ENCODE measurements at regions not wholly inside any gene's neighbourhood (a gene's known extent, or its start where the extent isn't known, plus 50 kb on each side); places are given as distances from the start of the nearest gene placed in this dataset.

GRCh38 chr9:108213511-108213910 is 642.3 kb downstream of the ACTL7B start:
- H3K4me1 Mint-ChIP-seq (ENCODE audit: low read depth) = no peaks in the 10 kb centered on the region
- no peak for DNase-seq (ENCODE audit: low spot score)
- no peak overlapping the region for H3K27ac Mint-ChIP-seq
- H3K27me3 Mint-ChIP-seq (ENCODE audit: low read depth) = no peaks in the 10 kb centered on the region
- no peak overlapping the region for H3K4me3 Mint-ChIP-seq (ENCODE audit: low read depth)
- peaks cover 4% of the 10 kb centered on the region for H3K9me3 Mint-ChIP-seq
- intact Hi-C loops (cut with micrococcal nuclease) = no loop called here
- H3K36me3 Mint-ChIP-seq (ENCODE audit: low read depth) = no peaks in the 10 kb centered on the region

GRCh38 chr9:108212184-108212583 is 643.6 kb downstream of the ACTL7B start:
- intact Hi-C loops (cut with micrococcal nuclease) = no loop called here
- H3K27me3 Mint-ChIP-seq (ENCODE audit: low read depth) = no peaks in the 10 kb centered on the region
- H3K4me1 Mint-ChIP-seq (ENCODE audit: low read depth) = no peaks in the 10 kb centered on the region
- no peak overlapping the region for H3K4me3 Mint-ChIP-seq (ENCODE audit: low read depth)
- H3K36me3 Mint-ChIP-seq (ENCODE audit: low read depth) = no peaks in the 10 kb centered on the region
- DNase-seq (ENCODE audit: low spot score) = no peak
- peaks cover 4% of the 10 kb centered on the region for H3K9me3 Mint-ChIP-seq
- no peak overlapping the region for H3K27ac Mint-ChIP-seq

GRCh38 chr9:108211411-108211955 is 644.3 kb downstream of the ACTL7B start:
- intact Hi-C loops (cut with micrococcal nuclease) = no loop called here
- Mint-ChIP-seq H3K4me1 (ENCODE audit: low read depth) (no peaks in the 10 kb centered on the region), H3K27ac (no peak overlapping the region), H3K36me3 (ENCODE audit: low read depth) (no peaks in the 10 kb centered on the region), H3K4me3 (ENCODE audit: low read depth) (no peak overlapping the region), H3K27me3 (ENCODE audit: low read depth) (no peaks in the 10 kb centered on the region), H3K9me3 (peaks cover 3% of the 10 kb centered on the region)
- DNase-seq (ENCODE audit: low spot score) = no peak

GRCh38 chr9:108209132-108209685 is 646.6 kb downstream of the ACTL7B start:
- no peaks in the 10 kb centered on the region for H3K27me3 Mint-ChIP-seq (ENCODE audit: low read depth)
- intact Hi-C loops (cut with micrococcal nuclease) = no loop called here
- H3K9me3 Mint-ChIP-seq = no peaks in the 10 kb centered on the region
- no peak overlapping the region for H3K4me3 Mint-ChIP-seq (ENCODE audit: low read depth)
- DNase-seq (ENCODE audit: low spot score) = no peak
- no peaks in the 10 kb centered on the region for H3K36me3 Mint-ChIP-seq (ENCODE audit: low read depth)
- no peak overlapping the region for H3K27ac Mint-ChIP-seq
- no peaks in the 10 kb centered on the region for H3K4me1 Mint-ChIP-seq (ENCODE audit: low read depth)

GRCh38 chr9:108207561-108208165 is 648.1 kb downstream of the ACTL7B start:
- Mint-ChIP-seq H3K36me3 (ENCODE audit: low read depth) (no peaks in the 10 kb centered on the region), H3K27me3 (ENCODE audit: low read depth) (no peaks in the 10 kb centered on the region), H3K4me3 (ENCODE audit: low read depth) (no peak overlapping the region), H3K27ac (no peak overlapping the region), H3K9me3 (peaks cover 2% of the 10 kb centered on the region), H3K4me1 (ENCODE audit: low read depth) (no peaks in the 10 kb centered on the region)
- intact Hi-C loops (cut with micrococcal nuclease) = no loop called here
- no peak for DNase-seq (ENCODE audit: low spot score)

GRCh38 chr9:108205276-108205675 is 650.5 kb downstream of the ACTL7B start:
- Mint-ChIP-seq H3K9me3 (peaks cover 11% of the 10 kb centered on the region), H3K4me1 (ENCODE audit: low read depth) (no peaks in the 10 kb centered on the region), H3K4me3 (ENCODE audit: low read depth) (no peak overlapping the region), H3K27me3 (ENCODE audit: low read depth) (no peaks in the 10 kb centered on the region), H3K36me3 (ENCODE audit: low read depth) (no peaks in the 10 kb centered on the region), H3K27ac (no peak overlapping the region)
- no peak for DNase-seq (ENCODE audit: low spot score)
- intact Hi-C loops (cut with micrococcal nuclease) = no loop called here

GRCh38 chr9:108197899-108198298 is 657.9 kb downstream of the ACTL7B start:
- no peak overlapping the region for H3K4me3 Mint-ChIP-seq (ENCODE audit: low read depth)
- no peaks in the 10 kb centered on the region for H3K4me1 Mint-ChIP-seq (ENCODE audit: low read depth)
- no peak overlapping the region for H3K27ac Mint-ChIP-seq
- peaks cover 19% of the 10 kb centered on the region for H3K9me3 Mint-ChIP-seq
- H3K36me3 Mint-ChIP-seq (ENCODE audit: low read depth) = no peaks in the 10 kb centered on the region
- DNase-seq (ENCODE audit: low spot score) = no peak
- intact Hi-C loops (cut with micrococcal nuclease) = no loop called here
- H3K27me3 Mint-ChIP-seq (ENCODE audit: low read depth) = no peaks in the 10 kb centered on the region

GRCh38 chr9:108197008-108197365 is 658.8 kb downstream of the ACTL7B start:
- no peaks in the 10 kb centered on the region for H3K4me1 Mint-ChIP-seq (ENCODE audit: low read depth)

GRCh38 chr9:108196332-108197007 is 659.3 kb downstream of the ACTL7B start:
- no peak for DNase-seq (ENCODE audit: low spot score)
- intact Hi-C loops (cut with micrococcal nuclease) = no loop called here
- Mint-ChIP-seq H3K9me3 (peaks cover 15% of the 10 kb centered on the region), H3K36me3 (ENCODE audit: low read depth) (no peaks in the 10 kb centered on the region), H3K27ac (no peak overlapping the region), H3K4me3 (ENCODE audit: low read depth) (no peak overlapping the region), H3K4me1 (ENCODE audit: low read depth) (no peaks in the 10 kb centered on the region), H3K27me3 (ENCODE audit: low read depth) (no peaks in the 10 kb centered on the region)

More at GRCh38 chr9:108197008-108197365, 658.8 kb downstream of the ACTL7B start:
- Mint-ChIP-seq H3K27me3 (ENCODE audit: low read depth) (no peaks in the 10 kb centered on the region), H3K36me3 (ENCODE audit: low read depth) (no peaks in the 10 kb centered on the region), H3K9me3 (peaks cover 15% of the 10 kb centered on the region), H3K4me3 (ENCODE audit: low read depth) (no peak overlapping the region), H3K27ac (no peak overlapping the region)
- DNase-seq (ENCODE audit: low spot score) = no peak
- intact Hi-C loops (cut with micrococcal nuclease) = no loop called here

GRCh38 chr9:108194154-108194553 is 661.6 kb downstream of the ACTL7B start:
- H3K9me3 Mint-ChIP-seq = no peaks in the 10 kb centered on the region
- H3K4me3 Mint-ChIP-seq (ENCODE audit: low read depth) = no peak overlapping the region
- H3K4me1 Mint-ChIP-seq (ENCODE audit: low read depth) = no peaks in the 10 kb centered on the region
- intact Hi-C loops (cut with micrococcal nuclease) = no loop called here
- H3K27me3 Mint-ChIP-seq (ENCODE audit: low read depth) = no peaks in the 10 kb centered on the region
- H3K27ac Mint-ChIP-seq = no peak overlapping the region
- no peak for DNase-seq (ENCODE audit: low spot score)
- no peaks in the 10 kb centered on the region for H3K36me3 Mint-ChIP-seq (ENCODE audit: low read depth)

GRCh38 chr9:108193026-108193710 is 662.6 kb downstream of the ACTL7B start:
- H3K4me1 Mint-ChIP-seq (ENCODE audit: low read depth) = no peaks in the 10 kb centered on the region
- H3K36me3 Mint-ChIP-seq (ENCODE audit: low read depth) = no peaks in the 10 kb centered on the region
- no peak overlapping the region for H3K4me3 Mint-ChIP-seq (ENCODE audit: low read depth)
- no peak for DNase-seq (ENCODE audit: low spot score)
- intact Hi-C loops (cut with micrococcal nuclease) = no loop called here
- no peak overlapping the region for H3K27ac Mint-ChIP-seq
- H3K27me3 Mint-ChIP-seq (ENCODE audit: low read depth) = no peaks in the 10 kb centered on the region
- H3K9me3 Mint-ChIP-seq = no peaks in the 10 kb centered on the region

GRCh38 chr9:108191065-108191464 is 664.7 kb downstream of the ACTL7B start:
- DNase-seq (ENCODE audit: low spot score) = no peak
- no peaks in the 10 kb centered on the region for H3K4me1 Mint-ChIP-seq (ENCODE audit: low read depth)
- H3K36me3 Mint-ChIP-seq (ENCODE audit: low read depth) = no peaks in the 10 kb centered on the region
- H3K27me3 Mint-ChIP-seq (ENCODE audit: low read depth) = no peaks in the 10 kb centered on the region
- H3K4me3 Mint-ChIP-seq (ENCODE audit: low read depth) = no peak overlapping the region
- H3K9me3 Mint-ChIP-seq = no peaks in the 10 kb centered on the region
- intact Hi-C loops (cut with micrococcal nuclease) = no loop called here
- H3K27ac Mint-ChIP-seq = no peak overlapping the region

- H3K27ac Mint-ChIP-seq = no peak overlapping the region
- intact Hi-C loops (cut with micrococcal nuclease) = no loop called here
- DNase-seq (ENCODE audit: low spot score) = no peak
- H3K36me3 Mint-ChIP-seq (ENCODE audit: low read depth) = no peaks in the 10 kb centered on the region
- no peaks in the 10 kb centered on the region for H3K27me3 Mint-ChIP-seq (ENCODE audit: low read depth)
- H3K9me3 Mint-ChIP-seq = no peaks in the 10 kb centered on the region
- H3K4me3 Mint-ChIP-seq (ENCODE audit: low read depth) = no peak overlapping the region
- H3K4me1 Mint-ChIP-seq (ENCODE audit: low read depth) = no peaks in the 10 kb centered on the region
Measured at GRCh38 chr9:108188976-108189375, 666.8 kb downstream of the ACTL7B start.
